B cell (primary cell): ENCODE measurements at regions not wholly inside any gene's neighbourhood (a gene's known extent, or its start where the extent isn't known, plus 50 kb on each side); places are given as distances from the start of the nearest gene placed in this dataset.

Source experiments
- EZH2 ChIP-seq: IDR thresholded peaks from 2 replicates; pipeline ENCODE4 v1.6.1; 2012; ENCODE audit warnings: borderline replicate concordance, low read depth, mild to moderate bottlenecking, moderate library complexity, low read length; ENCODE audit not compliant: insufficient read depth, poor library complexity, severe bottlenecking
- TF ChIP-seq, protein P1 (sequence below): fragments of 200-600 bp; IDR thresholded peaks from one replicate; pipeline ENCODE4 v1.8.0; 2022; ENCODE audit warnings: antibody characterized with exemption, mild to moderate bottlenecking

GRCh38 chr2:41827354-41827971 lies 220.4 kb upstream of the PKDCC start:
- TF ChIP-seq EZH2: no peak
- TF ChIP-seq, protein P1, sequence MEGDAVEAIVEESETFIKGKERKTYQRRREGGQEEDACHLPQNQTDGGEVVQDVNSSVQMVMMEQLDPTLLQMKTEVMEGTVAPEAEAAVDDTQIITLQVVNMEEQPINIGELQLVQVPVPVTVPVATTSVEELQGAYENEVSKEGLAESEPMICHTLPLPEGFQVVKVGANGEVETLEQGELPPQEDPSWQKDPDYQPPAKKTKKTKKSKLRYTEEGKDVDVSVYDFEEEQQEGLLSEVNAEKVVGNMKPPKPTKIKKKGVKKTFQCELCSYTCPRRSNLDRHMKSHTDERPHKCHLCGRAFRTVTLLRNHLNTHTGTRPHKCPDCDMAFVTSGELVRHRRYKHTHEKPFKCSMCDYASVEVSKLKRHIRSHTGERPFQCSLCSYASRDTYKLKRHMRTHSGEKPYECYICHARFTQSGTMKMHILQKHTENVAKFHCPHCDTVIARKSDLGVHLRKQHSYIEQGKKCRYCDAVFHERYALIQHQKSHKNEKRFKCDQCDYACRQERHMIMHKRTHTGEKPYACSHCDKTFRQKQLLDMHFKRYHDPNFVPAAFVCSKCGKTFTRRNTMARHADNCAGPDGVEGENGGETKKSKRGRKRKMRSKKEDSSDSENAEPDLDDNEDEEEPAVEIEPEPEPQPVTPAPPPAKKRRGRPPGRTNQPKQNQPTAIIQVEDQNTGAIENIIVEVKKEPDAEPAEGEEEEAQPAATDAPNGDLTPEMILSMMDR: no peak
